Right lobe of liver (tissue), 6 donors: ENCODE measurements at regions not wholly inside any gene's neighbourhood (a gene's known extent, or its start where the extent isn't known, plus 50 kb on each side); places are given as distances from the start of the nearest gene placed in this dataset.
A peak's percentile ranks its signal among the peaks of the same experiment; 100 is the strongest.
"Not testable (repeated sequence)": the region's sequence is repeated elsewhere in the genome, so short reads cannot be mapped to it uniquely, and the experiment has no call there.

Experiments used
- ATAC-seq, 4 donors: fragments of 200-7000 bp; cut with Tn5 transposase; one replicate each; pipeline ENCODE4 v1.9.1; 2020; ENCODE audit warnings: mild to moderate bottlenecking in 4 of 4, moderate library complexity in 4 of 4
- DNase-seq, 3 donors: peaks; one replicate each; pipeline ENCODE4 v3.0.0-alpha.2; 2020
- H3K27ac ChIP-seq, 3 donors: fragments of 200-600 bp; one replicate each; pipeline ENCODE4 v1.8.0; 2022
- H3K27me3 ChIP-seq, 2 donors: fragments of 200-600 bp; one replicate each; pipeline ENCODE4 v1.8.0; 2022
- H3K36me3 ChIP-seq, 4 donors: fragments of 200-600 bp; sonication (generic) in 1 of 4; one replicate each; pipeline versions ENCODE4 v1.5.1 to v1.8.0; 2017 to 2022; ENCODE audit warnings: control low read depth in 1 of 4
- H3K4me1 ChIP-seq, 4 donors: fragments of 200-600 bp; sonication (generic) in 1 of 4; one replicate each; pipeline versions ENCODE4 v1.5.1 to v1.8.0; 2017 to 2022; ENCODE audit warnings: control low read depth in 1 of 4
- H3K4me3 ChIP-seq, 3 donors: fragments of 200-600 bp; one replicate each; pipeline ENCODE4 v1.8.0; 2022
- H3K9me3 ChIP-seq, 4 donors: fragments of 200-600 bp; sonication (generic) in 1 of 4; one replicate each; pipeline versions ENCODE4 v1.5.1 to v1.8.0; 2017 to 2022; ENCODE audit warnings: control low read depth in 1 of 4
- WGBS: methylation state at CpG from one replicate; pipeline ENCODE4 v1.1.6; 2018; ENCODE audit warnings: low coverage, low lambda C conversion rate; ENCODE audit not compliant: insufficient coverage; ENCODE audit errors: missing lambda C conversion rate; 5-methylcytosine and 5-hydroxymethylcytosine counted together
- intact Hi-C, 2 donors: fragments of 100-400 bp; cut with DNase I; formaldehyde crosslinking; loops; one replicate each; pipeline versions ENCODE4 v1.11.2 to v1.14.1; 2022
- donor health status: DM: no; HTN: yes; CAD: no.
- donor health status: DM: no; HTN: no; CAD: no.
- donor health status: DM: no; HTN: no; CAD: no.
- donor health status: DM: no; HTN: yes; CAD: no.
- donor health status: DM: no; HTN: yes; CAD: no.

DNA sequence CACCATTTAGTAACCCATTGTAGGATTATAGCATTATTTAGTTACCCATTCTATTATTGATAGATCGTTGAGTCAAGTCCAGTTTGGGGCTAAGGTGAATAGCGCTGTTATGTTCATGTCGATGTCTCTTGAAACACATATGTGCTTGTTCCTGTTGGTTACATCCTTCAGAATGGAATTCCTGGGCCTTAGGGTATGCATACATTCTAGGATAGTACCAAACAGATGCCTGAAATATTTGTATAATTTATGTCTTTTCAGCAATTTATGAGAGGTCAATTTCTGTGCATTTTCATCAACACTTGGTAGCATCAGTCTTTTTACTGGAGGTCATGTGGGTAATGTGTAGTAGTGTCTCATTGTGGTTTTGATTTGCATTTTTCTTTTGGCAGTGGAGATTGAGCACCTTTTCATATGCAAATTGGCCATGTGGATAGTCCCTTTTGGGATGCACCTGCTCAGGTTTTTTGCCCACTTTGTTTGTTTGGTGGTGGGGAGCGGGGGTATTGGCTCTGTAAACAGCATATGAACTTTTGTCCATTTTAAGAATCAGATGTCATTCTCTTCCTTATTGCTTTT lies 104.2 kb downstream of the CDRT15L2 start:
- ATAC-seq, H3K36me3 ChIP-seq, intact Hi-C loops, DNase-seq, H3K27ac ChIP-seq, H3K27me3 ChIP-seq, H3K9me3 ChIP-seq, H3K4me3 ChIP-seq, H3K4me1 ChIP-seq: not testable (repeated sequence)
- 95% methylated on average over 2 of the region's 4 CpGs for WGBS

GRCh38 chr17:20684975-20685374 lies 105.5 kb downstream of the CDRT15L2 start:
- H3K4me1 ChIP-seq, DNase-seq, H3K4me3 ChIP-seq, H3K9me3 ChIP-seq, H3K36me3 ChIP-seq, H3K27me3 ChIP-seq, ATAC-seq, H3K27ac ChIP-seq, intact Hi-C loops: not testable (repeated sequence)
- WGBS, result no CpG with 5 or more reads among the region's 32 CpGs

DNA sequence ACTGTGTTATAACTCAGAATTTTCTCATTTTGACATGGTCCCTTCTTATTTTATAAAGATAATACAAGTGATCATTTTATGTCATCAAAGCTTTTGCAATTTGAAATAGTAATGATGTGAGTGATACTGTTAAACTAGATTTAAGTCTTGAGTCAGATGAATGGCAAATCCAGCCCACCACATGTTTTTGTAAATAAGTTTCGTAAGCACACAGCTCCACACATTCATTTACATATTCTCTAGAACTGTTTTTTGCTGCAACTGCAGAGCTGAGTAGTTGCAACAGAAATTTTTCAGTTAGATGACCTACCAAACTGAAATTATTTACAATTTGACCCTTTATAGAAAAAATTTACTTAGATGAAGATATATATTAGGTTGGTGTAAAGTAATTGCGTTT lies 108.1 kb downstream of the CDRT15L2 start:
- H3K27ac ChIP-seq, intact Hi-C loops, H3K27me3 ChIP-seq, DNase-seq, ATAC-seq, H3K9me3 ChIP-seq, H3K36me3 ChIP-seq, H3K4me3 ChIP-seq, H3K4me1 ChIP-seq: not testable (repeated sequence)
- WGBS, result no CpG with 5 or more reads among the region's 2 CpGs

DNA sequence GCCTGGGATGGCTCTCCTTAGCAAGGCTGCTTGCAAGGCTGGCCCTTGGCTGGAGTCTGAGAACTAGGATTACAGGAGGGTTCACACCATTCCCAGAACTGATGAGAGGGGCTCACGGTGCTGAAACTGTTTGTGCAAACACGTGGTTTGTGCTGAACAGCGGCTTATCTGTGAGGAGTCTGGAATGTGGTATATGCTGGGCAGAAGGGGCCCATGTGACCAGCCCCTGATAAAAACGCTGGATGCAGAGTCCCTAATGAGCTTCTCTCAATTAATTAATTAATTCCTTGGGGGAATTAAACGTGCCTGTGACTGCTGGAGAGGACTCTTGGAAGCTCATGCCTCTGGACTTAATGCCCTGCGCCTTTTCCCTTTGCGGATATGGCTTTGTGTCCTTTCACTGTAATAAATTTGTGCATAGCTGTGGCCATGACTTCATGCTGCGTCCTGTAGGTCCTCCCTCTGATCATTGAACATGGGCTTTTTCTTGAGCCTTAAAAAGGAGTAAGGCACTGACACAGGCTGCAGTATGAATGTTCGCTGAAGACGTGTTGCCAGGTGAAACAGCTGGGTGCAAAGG lies 109.7 kb downstream of the CDRT15L2 start:
- H3K4me1 ChIP-seq, H3K9me3 ChIP-seq, DNase-seq, H3K4me3 ChIP-seq, H3K27me3 ChIP-seq, H3K36me3 ChIP-seq, H3K27ac ChIP-seq, intact Hi-C loops, ATAC-seq: not testable (repeated sequence)
- WGBS, result 49% methylated on average over 7 of the region's 10 CpGs

- H3K9me3 ChIP-seq, H3K4me3 ChIP-seq, H3K27me3 ChIP-seq, H3K4me1 ChIP-seq, H3K36me3 ChIP-seq, ATAC-seq, DNase-seq, H3K27ac ChIP-seq, intact Hi-C loops: not testable (repeated sequence)
- WGBS, result 25% methylated on average over 1 of the region's 1 CpG
Measured at GRCh38 chr17:20692706-20693105, 113.2 kb downstream of the CDRT15L2 start.

- H3K27ac ChIP-seq, ATAC-seq, H3K4me3 ChIP-seq, H3K36me3 ChIP-seq, H3K4me1 ChIP-seq, H3K9me3 ChIP-seq, H3K27me3 ChIP-seq, DNase-seq, intact Hi-C loops: not testable (repeated sequence)
- WGBS, result 78% methylated on average over 1 of the region's 1 CpG
Measured at GRCh38 chr17:20695871-20696270, 116.3 kb downstream of the CDRT15L2 start.

DNA sequence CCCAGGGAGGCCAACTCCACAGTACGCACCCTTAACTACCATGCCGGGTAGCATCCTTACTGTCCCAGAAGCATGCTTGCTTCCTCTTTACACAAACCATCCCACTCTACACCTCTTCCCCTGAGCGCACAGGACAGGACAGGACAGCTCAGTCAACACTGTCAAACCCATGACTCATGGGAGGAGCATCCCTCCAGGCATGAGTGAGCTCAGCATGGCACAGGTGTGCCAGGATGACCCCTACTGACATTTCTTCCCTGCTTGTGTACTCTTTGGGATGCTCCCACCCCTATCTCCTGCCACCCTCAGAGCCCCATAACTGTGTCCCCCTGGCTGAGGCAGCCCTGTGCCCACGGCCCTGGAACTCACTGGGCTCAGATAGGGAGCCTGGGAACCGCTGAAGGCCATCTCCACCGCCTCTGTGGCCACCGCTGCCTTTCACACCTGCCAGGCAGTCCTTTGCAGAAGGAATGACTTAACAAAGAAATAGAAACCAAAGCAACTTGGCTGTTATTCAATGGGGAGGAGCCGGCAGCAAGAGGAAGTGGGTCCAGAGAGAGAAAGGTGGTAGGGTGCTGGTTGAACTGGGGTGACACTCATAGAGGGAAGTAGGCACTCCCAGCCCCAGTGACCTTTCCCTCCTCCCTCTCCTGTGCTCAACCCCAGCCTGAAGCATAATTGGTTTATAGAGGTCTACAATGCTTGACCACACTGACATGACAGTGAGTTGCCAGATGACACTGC lies 119.1 kb downstream of the CDRT15L2 start:
- H3K9me3 ChIP-seq, H3K27me3 ChIP-seq, H3K4me3 ChIP-seq, DNase-seq, intact Hi-C loops, H3K4me1 ChIP-seq, H3K36me3 ChIP-seq, H3K27ac ChIP-seq: not testable (repeated sequence)
- peak; percentile 65 to 86 (median 75) for ATAC-seq
- no CpG with 5 or more reads among the region's 8 CpGs for WGBS

- 50% methylated on average over 1 of the region's 5 CpGs for WGBS
Measured at GRCh38 chr17:20700528-20700927, 121.0 kb downstream of the CDRT15L2 start.

GRCh38 chr17:20701366-20701765 lies 121.8 kb downstream of the CDRT15L2 start:
- WGBS, result 83% methylated on average over 3 of the region's 5 CpGs
- DNase-seq, H3K9me3 ChIP-seq, intact Hi-C loops, H3K36me3 ChIP-seq, H3K4me3 ChIP-seq, H3K27ac ChIP-seq, ATAC-seq, H3K27me3 ChIP-seq, H3K4me1 ChIP-seq: not testable (repeated sequence)

More at GRCh38 chr17:20700528-20700927, 121.0 kb downstream of the CDRT15L2 start:
- H3K4me3 ChIP-seq, H3K27ac ChIP-seq, H3K9me3 ChIP-seq, H3K4me1 ChIP-seq, DNase-seq, H3K36me3 ChIP-seq, H3K27me3 ChIP-seq, intact Hi-C loops, ATAC-seq: not testable (repeated sequence)
